H1 (cell line): ENCODE measurements at regions not wholly inside any gene's neighbourhood (a gene's known extent, or its start where the extent isn't known, plus 50 kb on each side); places are given as distances from the start of the nearest gene placed in this dataset.

Experiments
- EZH2 ChIP-seq: fragments of 200-600 bp; sonication (generic); IDR thresholded peaks from 2 replicates; pipeline ENCODE4 v1.7.1; 2012; ENCODE audit warnings: low read depth, mild to moderate bottlenecking, moderate library complexity, low read length, inconsistent platforms; ENCODE audit not compliant: severe bottlenecking
- HDAC2 ChIP-seq, 2 experiments: fragments of 300-600 bp in 1 of 2; sonication (generic) in 1 of 2; IDR thresholded peaks; 2 replicates each; pipeline ENCODE4 v1.6.1; 2011 to 2012; ENCODE audit warnings: low read depth in 2 of 2, low read length in 2 of 2, mild to moderate bottlenecking in 2 of 2, moderate library complexity in 2 of 2, borderline replicate concordance in 1 of 2, inconsistent platforms in 1 of 2
- POLR2A ChIP-seq, 2 experiments: IDR thresholded peaks; 1 replicate in 1 of 2; 2 replicates in 1 of 2; pipeline ENCODE4 v1.6.1; 2011; ENCODE audit warnings: low read depth in 2 of 2, low read length in 2 of 2, mild to moderate bottlenecking in 2 of 2; ENCODE audit errors: control extremely low read depth in 1 of 2
- YY1 ChIP-seq: IDR thresholded peaks from 2 replicates; pipeline ENCODE4 v1.6.1; 2011; ENCODE audit warnings: low read depth, mild to moderate bottlenecking, low read length
- TF ChIP-seq, protein P1 (sequence below): fragments of 300-600 bp; sonication (generic); IDR thresholded peaks from 2 replicates; pipeline ENCODE4 v1.7.1; 2012; ENCODE audit warnings: low read length, moderate library complexity, mild to moderate bottlenecking, inconsistent platforms; ENCODE audit not compliant: insufficient replicate concordance

DNA sequence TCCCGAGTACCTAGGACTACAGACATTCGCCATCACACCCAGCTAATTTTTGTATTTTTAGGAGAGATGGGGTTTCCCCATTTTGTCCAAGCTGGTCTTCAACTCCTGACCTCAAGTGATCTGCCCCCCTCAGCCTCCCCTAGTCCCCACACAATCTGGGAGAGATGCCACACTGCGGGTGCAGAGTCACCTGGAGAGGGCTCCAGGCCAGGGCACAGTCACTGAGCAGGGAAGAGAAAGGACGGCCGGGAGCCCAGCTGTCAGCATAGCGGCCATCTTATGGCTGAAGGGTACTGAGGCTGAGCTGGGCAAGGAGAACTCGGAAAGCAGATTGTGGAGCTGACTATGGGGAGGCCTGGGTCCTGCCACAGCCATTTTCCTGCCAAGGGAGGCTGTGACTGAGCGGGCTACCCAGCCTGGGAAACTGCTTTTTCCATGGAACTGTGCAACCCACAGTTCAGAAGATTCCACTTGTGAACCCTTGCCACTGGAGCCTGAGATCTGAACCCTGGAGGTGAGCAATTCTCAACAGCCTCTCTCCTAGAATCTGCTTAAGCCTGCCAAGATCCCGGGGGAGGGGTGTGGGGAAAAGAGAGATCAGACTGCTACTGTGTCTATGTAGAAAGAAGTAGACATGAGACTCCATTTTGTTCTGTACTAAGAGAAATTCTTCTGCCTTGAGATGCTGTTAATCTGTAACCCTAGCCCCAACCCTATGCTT is 109.2 kb downstream of the ZNF486 start (continued):
- TF ChIP-seq HDAC2 (IDR thresholded peaks at IDR 0.05; ENCODE audit: borderline replicate concordance in 1 of 2, low read depth in 2 of 2, low read length in 2 of 2) (no peak), YY1 (no peak), EZH2 (no peak), POLR2A (IDR thresholded peaks at IDR 0.05; ENCODE audit: control extremely low read depth in 1 of 2, low read depth in 2 of 2, low read length in 2 of 2) (no peak)
- TF ChIP-seq, protein P1, sequence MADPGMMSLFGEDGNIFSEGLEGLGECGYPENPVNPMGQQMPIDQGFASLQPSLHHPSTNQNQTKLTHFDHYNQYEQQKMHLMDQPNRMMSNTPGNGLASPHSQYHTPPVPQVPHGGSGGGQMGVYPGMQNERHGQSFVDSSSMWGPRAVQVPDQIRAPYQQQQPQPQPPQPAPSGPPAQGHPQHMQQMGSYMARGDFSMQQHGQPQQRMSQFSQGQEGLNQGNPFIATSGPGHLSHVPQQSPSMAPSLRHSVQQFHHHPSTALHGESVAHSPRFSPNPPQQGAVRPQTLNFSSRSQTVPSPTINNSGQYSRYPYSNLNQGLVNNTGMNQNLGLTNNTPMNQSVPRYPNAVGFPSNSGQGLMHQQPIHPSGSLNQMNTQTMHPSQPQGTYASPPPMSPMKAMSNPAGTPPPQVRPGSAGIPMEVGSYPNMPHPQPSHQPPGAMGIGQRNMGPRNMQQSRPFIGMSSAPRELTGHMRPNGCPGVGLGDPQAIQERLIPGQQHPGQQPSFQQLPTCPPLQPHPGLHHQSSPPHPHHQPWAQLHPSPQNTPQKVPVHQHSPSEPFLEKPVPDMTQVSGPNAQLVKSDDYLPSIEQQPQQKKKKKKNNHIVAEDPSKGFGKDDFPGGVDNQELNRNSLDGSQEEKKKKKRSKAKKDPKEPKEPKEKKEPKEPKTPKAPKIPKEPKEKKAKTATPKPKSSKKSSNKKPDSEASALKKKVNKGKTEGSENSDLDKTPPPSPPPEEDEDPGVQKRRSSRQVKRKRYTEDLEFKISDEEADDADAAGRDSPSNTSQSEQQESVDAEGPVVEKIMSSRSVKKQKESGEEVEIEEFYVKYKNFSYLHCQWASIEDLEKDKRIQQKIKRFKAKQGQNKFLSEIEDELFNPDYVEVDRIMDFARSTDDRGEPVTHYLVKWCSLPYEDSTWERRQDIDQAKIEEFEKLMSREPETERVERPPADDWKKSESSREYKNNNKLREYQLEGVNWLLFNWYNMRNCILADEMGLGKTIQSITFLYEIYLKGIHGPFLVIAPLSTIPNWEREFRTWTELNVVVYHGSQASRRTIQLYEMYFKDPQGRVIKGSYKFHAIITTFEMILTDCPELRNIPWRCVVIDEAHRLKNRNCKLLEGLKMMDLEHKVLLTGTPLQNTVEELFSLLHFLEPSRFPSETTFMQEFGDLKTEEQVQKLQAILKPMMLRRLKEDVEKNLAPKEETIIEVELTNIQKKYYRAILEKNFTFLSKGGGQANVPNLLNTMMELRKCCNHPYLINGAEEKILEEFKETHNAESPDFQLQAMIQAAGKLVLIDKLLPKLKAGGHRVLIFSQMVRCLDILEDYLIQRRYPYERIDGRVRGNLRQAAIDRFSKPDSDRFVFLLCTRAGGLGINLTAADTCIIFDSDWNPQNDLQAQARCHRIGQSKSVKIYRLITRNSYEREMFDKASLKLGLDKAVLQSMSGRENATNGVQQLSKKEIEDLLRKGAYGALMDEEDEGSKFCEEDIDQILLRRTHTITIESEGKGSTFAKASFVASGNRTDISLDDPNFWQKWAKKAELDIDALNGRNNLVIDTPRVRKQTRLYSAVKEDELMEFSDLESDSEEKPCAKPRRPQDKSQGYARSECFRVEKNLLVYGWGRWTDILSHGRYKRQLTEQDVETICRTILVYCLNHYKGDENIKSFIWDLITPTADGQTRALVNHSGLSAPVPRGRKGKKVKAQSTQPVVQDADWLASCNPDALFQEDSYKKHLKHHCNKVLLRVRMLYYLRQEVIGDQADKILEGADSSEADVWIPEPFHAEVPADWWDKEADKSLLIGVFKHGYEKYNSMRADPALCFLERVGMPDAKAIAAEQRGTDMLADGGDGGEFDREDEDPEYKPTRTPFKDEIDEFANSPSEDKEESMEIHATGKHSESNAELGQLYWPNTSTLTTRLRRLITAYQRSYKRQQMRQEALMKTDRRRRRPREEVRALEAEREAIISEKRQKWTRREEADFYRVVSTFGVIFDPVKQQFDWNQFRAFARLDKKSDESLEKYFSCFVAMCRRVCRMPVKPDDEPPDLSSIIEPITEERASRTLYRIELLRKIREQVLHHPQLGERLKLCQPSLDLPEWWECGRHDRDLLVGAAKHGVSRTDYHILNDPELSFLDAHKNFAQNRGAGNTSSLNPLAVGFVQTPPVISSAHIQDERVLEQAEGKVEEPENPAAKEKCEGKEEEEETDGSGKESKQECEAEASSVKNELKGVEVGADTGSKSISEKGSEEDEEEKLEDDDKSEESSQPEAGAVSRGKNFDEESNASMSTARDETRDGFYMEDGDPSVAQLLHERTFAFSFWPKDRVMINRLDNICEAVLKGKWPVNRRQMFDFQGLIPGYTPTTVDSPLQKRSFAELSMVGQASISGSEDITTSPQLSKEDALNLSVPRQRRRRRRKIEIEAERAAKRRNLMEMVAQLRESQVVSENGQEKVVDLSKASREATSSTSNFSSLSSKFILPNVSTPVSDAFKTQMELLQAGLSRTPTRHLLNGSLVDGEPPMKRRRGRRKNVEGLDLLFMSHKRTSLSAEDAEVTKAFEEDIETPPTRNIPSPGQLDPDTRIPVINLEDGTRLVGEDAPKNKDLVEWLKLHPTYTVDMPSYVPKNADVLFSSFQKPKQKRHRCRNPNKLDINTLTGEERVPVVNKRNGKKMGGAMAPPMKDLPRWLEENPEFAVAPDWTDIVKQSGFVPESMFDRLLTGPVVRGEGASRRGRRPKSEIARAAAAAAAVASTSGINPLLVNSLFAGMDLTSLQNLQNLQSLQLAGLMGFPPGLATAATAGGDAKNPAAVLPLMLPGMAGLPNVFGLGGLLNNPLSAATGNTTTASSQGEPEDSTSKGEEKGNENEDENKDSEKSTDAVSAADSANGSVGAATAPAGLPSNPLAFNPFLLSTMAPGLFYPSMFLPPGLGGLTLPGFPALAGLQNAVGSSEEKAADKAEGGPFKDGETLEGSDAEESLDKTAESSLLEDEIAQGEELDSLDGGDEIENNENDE = no peak
